ENCODE measurements at regions not wholly inside any gene's neighbourhood (a gene's known extent, or its start where the extent isn't known, plus 50 kb on each side); places are given as distances from the start of the nearest gene placed in this dataset.

GRCh38 chr4:23237771-23238170 lies 545.0 kb downstream of the GBA3 start:
- DNase-seq = peak; percentile 53 to 91 (median 66)
- WGBS, 4 donors = 24 to 45% (median 31%) methylated on average over 3 of the region's 3 CpGs
- TF ChIP-seq POLR2A (IDR thresholded peaks at IDR 0.05) = no peak
- TF ChIP-seq, protein P1, sequence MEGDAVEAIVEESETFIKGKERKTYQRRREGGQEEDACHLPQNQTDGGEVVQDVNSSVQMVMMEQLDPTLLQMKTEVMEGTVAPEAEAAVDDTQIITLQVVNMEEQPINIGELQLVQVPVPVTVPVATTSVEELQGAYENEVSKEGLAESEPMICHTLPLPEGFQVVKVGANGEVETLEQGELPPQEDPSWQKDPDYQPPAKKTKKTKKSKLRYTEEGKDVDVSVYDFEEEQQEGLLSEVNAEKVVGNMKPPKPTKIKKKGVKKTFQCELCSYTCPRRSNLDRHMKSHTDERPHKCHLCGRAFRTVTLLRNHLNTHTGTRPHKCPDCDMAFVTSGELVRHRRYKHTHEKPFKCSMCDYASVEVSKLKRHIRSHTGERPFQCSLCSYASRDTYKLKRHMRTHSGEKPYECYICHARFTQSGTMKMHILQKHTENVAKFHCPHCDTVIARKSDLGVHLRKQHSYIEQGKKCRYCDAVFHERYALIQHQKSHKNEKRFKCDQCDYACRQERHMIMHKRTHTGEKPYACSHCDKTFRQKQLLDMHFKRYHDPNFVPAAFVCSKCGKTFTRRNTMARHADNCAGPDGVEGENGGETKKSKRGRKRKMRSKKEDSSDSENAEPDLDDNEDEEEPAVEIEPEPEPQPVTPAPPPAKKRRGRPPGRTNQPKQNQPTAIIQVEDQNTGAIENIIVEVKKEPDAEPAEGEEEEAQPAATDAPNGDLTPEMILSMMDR (IDR thresholded peaks at IDR 0.05) = no peak
- no peaks in the 10 kb centered on the region for H3K27me3 ChIP-seq
- intact Hi-C loops (cut with DNase I) = no loop called here
- H3K4me3 ChIP-seq = no peak overlapping the region
- H3K36me3 ChIP-seq (replicated peaks in 1 of 2) = no peaks in the 10 kb centered on the region
- H3K9me3 ChIP-seq (replicated peaks in 1 of 3) = no peaks in the 10 kb centered on the region
- no peak overlapping the region for H3K27ac ChIP-seq
- peaks cover 5% of the 10 kb centered on the region in 2 donors for H3K4me1 ChIP-seq (replicated peaks in 1 of 2)

GRCh38 chr4:23235628-23236390 lies 543.1 kb downstream of the GBA3 start:
- WGBS, 4 donors = 43 to 52% (median 44%) methylated on average over 5 of the region's 5 CpGs
- Histone ChIP-seq H3K4me3 (no peak overlapping the region), H3K9me3 (replicated peaks in 1 of 3) (no peaks in the 10 kb centered on the region), H3K27me3 (no peaks in the 10 kb centered on the region), H3K27ac (no peak overlapping the region), H3K36me3 (replicated peaks in 1 of 2) (no peaks in the 10 kb centered on the region), H3K4me1 (replicated peaks in 1 of 2) (peaks cover 4 to 5% of the 10 kb centered on the region in 2 donors)
- intact Hi-C loops (cut with DNase I) = no loop called here
- DNase-seq = no peak
- TF ChIP-seq POLR2A (IDR thresholded peaks at IDR 0.05) = no peak
- TF ChIP-seq, protein P1 (IDR thresholded peaks at IDR 0.05) = no peak

DNA sequence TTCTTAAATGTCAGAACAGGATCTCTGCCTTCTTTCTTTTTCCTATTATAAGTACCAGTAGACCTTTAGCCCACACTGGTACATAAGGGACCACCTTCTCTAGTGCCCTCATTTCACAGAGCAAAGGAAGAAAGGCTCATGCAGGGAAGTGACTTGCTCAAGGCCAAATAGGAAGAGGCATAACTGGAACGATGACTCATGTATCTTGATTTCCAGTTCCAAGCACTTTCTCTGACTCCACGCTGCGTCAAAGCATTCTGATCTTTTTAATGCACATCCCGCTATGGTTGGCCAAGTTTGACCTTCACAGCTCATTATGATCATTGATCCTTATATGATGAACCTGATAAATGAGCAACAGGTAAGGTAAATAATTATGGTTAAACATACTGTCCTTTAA lies 542.0 kb downstream of the GBA3 start:
- Histone ChIP-seq H3K4me3 (no peak overlapping the region), H3K36me3 (replicated peaks in 1 of 2) (no peaks in the 10 kb centered on the region), H3K9me3 (replicated peaks in 1 of 3) (no peaks in the 10 kb centered on the region), H3K4me1 (replicated peaks in 1 of 2) (peaks cover 0 to 5% of the 10 kb centered on the region in 2 donors), H3K27me3 (no peaks in the 10 kb centered on the region), H3K27ac (peak overlapping the region in 1 of 5 donors; percentile 25)
- 42 to 69% (median 54%) methylated on average over 4 of the region's 4 CpGs for WGBS, 4 donors
- intact Hi-C loops (cut with DNase I) = no loop called here
- DNase-seq = peak in 5 of 7 donors; percentile 20 to 38 (median 28)
- TF ChIP-seq, protein P1 (IDR thresholded peaks at IDR 0.05) = no peak
- no peak for TF ChIP-seq POLR2A (IDR thresholded peaks at IDR 0.05)

- intact Hi-C loops (cut with DNase I) = no loop called here
- Histone ChIP-seq H3K4me3 (no peak overlapping the region), H3K4me1 (replicated peaks in 1 of 2) (peaks cover 0 to 5% of the 10 kb centered on the region in 2 donors), H3K36me3 (replicated peaks in 1 of 2) (no peaks in the 10 kb centered on the region), H3K27ac (peak overlapping the region in 1 of 5 donors; percentile 25), H3K9me3 (replicated peaks in 1 of 3) (no peaks in the 10 kb centered on the region), H3K27me3 (no peaks in the 10 kb centered on the region)
- no peak for DNase-seq
- whole genome bisulfite sequencing, 4 donors = 66 to 80% (median 74%) methylated on average over 2 of the region's 2 CpGs
- TF ChIP-seq, protein P1 (IDR thresholded peaks at IDR 0.05) = no peak
- TF ChIP-seq POLR2A (IDR thresholded peaks at IDR 0.05) = no peak
These were observed 541.3 kb downstream of the GBA3 start for GRCh38 chr4:23234018-23234417.
